GM12878 (cell line): ENCODE measurements at regions not wholly inside any gene's neighbourhood (a gene's known extent, or its start where the extent isn't known, plus 50 kb on each side); places are given as distances from the start of the nearest gene placed in this dataset.
"Not testable (repeated sequence)": the region's sequence is repeated elsewhere in the genome, so short reads cannot be mapped to it uniquely, and the experiment has no call there.

Experiments used
- ATAC-seq: fragments of 200-7000 bp; cut with Tn5 transposase; 3 replicates; pipeline ENCODE4 v1.9.1; 2020; ENCODE audit warnings: mild to moderate bottlenecking, moderate library complexity
- BruUV-seq: library from RNA; stranded (reverse); fragments of 400-500 nt; replicated peaks from 2 replicates; lab custom pipeline; 2021; lab: Mats Ljungman, UMichigan
- CTCF ChIA-PET: fragments of 300-600 bp; sonication (Branson Sonifier 250); formaldehyde crosslinking; extraction: SDS; loops from one replicate; lab custom pipeline; 2021; ENCODE audit warnings: inconsistent platforms; lab: Yijun Ruan, JAX
- POLR2A ChIA-PET: fragments of 350-600 bp; formaldehyde crosslinking; extraction: SDS; loops from one replicate; lab custom pipeline; 2021; ENCODE audit warnings: inconsistent platforms; lab: Charles Lee
- RAD21 ChIA-PET: fragments of 300-600 bp; sonication (Branson Sonifier 250); formaldehyde crosslinking; loops from one replicate; lab custom pipeline; 2023; ENCODE audit warnings: antibody characterized with exemption; ENCODE audit not compliant: unreplicated experiment; lab: Charles Lee
- SMC1A ChIA-PET: fragments of 300-600 bp; sonication (Branson Sonifier 250); formaldehyde crosslinking; loops from one replicate; lab custom pipeline; 2023; ENCODE audit not compliant: unreplicated experiment, uncharacterized antibody; lab: Charles Lee
- DNase-seq: peaks from one replicate; pipeline ENCODE4 v3.0.0-alpha.2; 2011; ENCODE audit warnings: low read depth, low spot score
- FAIRE-seq: peaks from 3 replicates; lab custom pipeline; 2011; peaks lifted over from hg19 to GRCh38; lab: Jason Lieb, UNC
- H2AFZ ChIP-seq: 2 replicates; pipeline ENCODE4 v1.6.0; 2011; ENCODE audit warnings: low read depth, low read length, control low read depth; ENCODE audit not compliant: control insufficient read depth
- H3K27ac ChIP-seq: 2 replicates; pipeline ENCODE4 v1.5.1; 2011; ENCODE audit warnings: control low read depth; ENCODE audit not compliant: control insufficient read depth, insufficient read depth
- H3K27me3 ChIP-seq, 2 experiments: replicated peaks in 1 of 2; 2 replicates each; pipeline versions ENCODE4 v1.6.0 to v1.6.1; 2011; ENCODE audit warnings: low read length in 1 of 2; ENCODE audit not compliant: control insufficient read depth in 2 of 2, insufficient read depth in 2 of 2
- H3K36me3 ChIP-seq, 2 experiments: 2 replicates each; pipeline ENCODE4 v1.5.1; 2011; ENCODE audit warnings: low read length in 1 of 2; ENCODE audit not compliant: control insufficient read depth in 2 of 2, insufficient read depth in 2 of 2
- H3K4me1 ChIP-seq: 2 replicates; pipeline ENCODE4 v1.6.1; 2011; ENCODE audit warnings: mild to moderate bottlenecking, low read length, moderate library complexity, mixed read lengths; ENCODE audit not compliant: control insufficient read depth, insufficient read depth
- H3K4me2 ChIP-seq: 2 replicates; pipeline ENCODE4 v1.6.0; 2011; ENCODE audit warnings: control low read depth; ENCODE audit not compliant: control insufficient read depth, insufficient read depth
- H3K4me3 ChIP-seq: fragments of 200-600 bp; sonication (generic); 2 replicates; pipeline ENCODE4 v1.5.1; 2016
- H3K79me2 ChIP-seq: 2 replicates; pipeline ENCODE4 v1.6.0; 2011; ENCODE audit warnings: low read length; ENCODE audit not compliant: control insufficient read depth, insufficient read depth
- H3K9ac ChIP-seq: 2 replicates; pipeline ENCODE4 v1.8.0; 2011; ENCODE audit warnings: low read length, control low read depth, mixed read lengths; ENCODE audit not compliant: control insufficient read depth, insufficient read depth
- H3K9me3 ChIP-seq: replicated peaks from 3 replicates; pipeline ENCODE4 v1.5.1; 2011; ENCODE audit warnings: mild to moderate bottlenecking, low read length; ENCODE audit not compliant: control insufficient read depth, insufficient read depth
- H4K20me1 ChIP-seq: 2 replicates; pipeline ENCODE4 v1.6.0; 2011; ENCODE audit not compliant: control insufficient read depth, insufficient read depth
- CHD4 ChIP-seq: fragments of 200-600 bp; sonication (generic); IDR thresholded peaks from 2 replicates; pipeline ENCODE4 v1.6.1; 2016; ENCODE audit warnings: mild to moderate bottlenecking
- EZH2 ChIP-seq: IDR thresholded peaks from 2 replicates; pipeline ENCODE4 v1.6.1; 2012; ENCODE audit warnings: low read depth, mild to moderate bottlenecking, control low read depth, inconsistent platforms, low read length, borderline replicate concordance; ENCODE audit not compliant: control insufficient read depth
- KDM1A ChIP-seq: fragments of 200-600 bp; sonication (generic); IDR thresholded peaks from 2 replicates; pipeline ENCODE4 v1.6.1; 2016; ENCODE audit warnings: borderline replicate concordance
- PAX5 ChIP-seq: IDR thresholded peaks from 2 replicates; pipeline ENCODE4 v1.6.1; 2011; ENCODE audit warnings: low read depth, low read length, borderline replicate concordance
- PBX3 ChIP-seq: IDR thresholded peaks from 2 replicates; pipeline ENCODE4 v1.6.1; 2011; ENCODE audit warnings: mild to moderate bottlenecking, low read depth, low read length, moderate library complexity; ENCODE audit not compliant: insufficient replicate concordance
- PKNOX1 ChIP-seq: fragments of 450-650 bp; IDR thresholded peaks from 2 replicates; pipeline ENCODE4 v1.6.1; 2016; ENCODE audit warnings: mild to moderate bottlenecking
- POU2F2 ChIP-seq: IDR thresholded peaks from 3 replicates; pipeline ENCODE4 v1.6.1; 2011; ENCODE audit warnings: low read depth, mild to moderate bottlenecking, low read length, borderline replicate concordance
- TCF7 ChIP-seq: IDR thresholded peaks from 2 replicates; pipeline ENCODE4 v1.6.1; 2014; ENCODE audit warnings: antibody characterized with exemption, borderline replicate concordance
- WRNIP1 ChIP-seq: IDR thresholded peaks from 2 replicates; pipeline ENCODE4 v1.6.1; 2011; ENCODE audit warnings: low read depth, low read length, improper control_type of control experiment, borderline replicate concordance
- ZNF592 ChIP-seq: fragments of 450-650 bp; IDR thresholded peaks from 2 replicates; pipeline ENCODE4 v1.6.1; 2017; ENCODE audit warnings: mild to moderate bottlenecking, moderate library complexity
- WGBS: methylation state at CpG from one replicate; pipeline ENCODE4 v1.1.6; 2016; ENCODE audit warnings: low lambda C conversion rate; ENCODE audit not compliant: insufficient replicate concordance, insufficient coverage; ENCODE audit errors: missing lambda C conversion rate; 5-methylcytosine and 5-hydroxymethylcytosine counted together
- in situ Hi-C: fragments of 300-500 bp; cut with MboI; formaldehyde crosslinking; loops from 9 replicates; pipeline ENCODE4 v1.14.3; 2018; ENCODE audit warnings: mixed read lengths
- intact Hi-C: fragments of 100-400 bp; cut with micrococcal nuclease; formaldehyde crosslinking; loops from one replicate; pipeline ENCODE4 v1.14.2; 2022; ENCODE audit not compliant: unreplicated experiment

- Histone ChIP-seq H3K36me3 (no peaks in the 10 kb centered on the region), H3K79me2 (no peaks in the 10 kb centered on the region), H4K20me1 (no peaks in the 10 kb centered on the region), H3K9me3 (no peaks in the 10 kb centered on the region), H2AFZ (no peak overlapping the region), H3K9ac (no peak overlapping the region), H3K4me2 (no peak overlapping the region), H3K27me3 (no peaks in the 10 kb centered on the region; a peak in 1 of 4 replicates), H3K4me3 (no peak overlapping the region), H3K27ac (no peak overlapping the region), H3K4me1 (no peaks in the 10 kb centered on the region)
- SMC1A ChIA-PET: no interaction called here
- CTCF ChIA-PET: interaction anchor here (0.6 kb wide), 1 partner anchor 15 kb away, joined by 3 read pairs; no protein-coding TSS in a partner anchor
- DNase-seq (no peak), ATAC-seq (no peak), FAIRE-seq (no peak)
- POLR2A ChIA-PET: no interaction called here
- WGBS: 33% methylated on average over 2 of the region's 2 CpGs
- in situ Hi-C loops (no loop called here), intact Hi-C loops (no loop called here)
- no TSS peak for BruUV-seq
- TF ChIP-seq EZH2 (no peak), CHD4 (no peak), WRNIP1 (no peak), ZNF592 (no peak), POU2F2 (no peak), PKNOX1 (no peak), PBX3 (no peak), KDM1A (no peak), TCF7 (no peak), PAX5 (no peak)
- RAD21 ChIA-PET: no interaction called here
Observed at GRCh38 chr7:81383846-81384245, 386.0 kb downstream of the HGF start.

GRCh38 chr7:81374641-81375040 lies 395.2 kb downstream of the HGF start:
- H3K36me3 ChIP-seq, intact Hi-C loops, H3K4me2 ChIP-seq, SMC1A ChIA-PET, H2AFZ ChIP-seq, H4K20me1 ChIP-seq, POLR2A ChIA-PET, CTCF ChIA-PET, H3K27me3 ChIP-seq, H3K27ac ChIP-seq, FAIRE-seq, ATAC-seq, RAD21 ChIA-PET, in situ Hi-C loops, BruUV-seq, DNase-seq, H3K9ac ChIP-seq, H3K79me2 ChIP-seq, H3K4me1 ChIP-seq, H3K9me3 ChIP-seq, H3K4me3 ChIP-seq: not testable (repeated sequence)
